ENCODE measurements at regions not wholly inside any gene's neighbourhood (a gene's known extent, or its start where the extent isn't known, plus 50 kb on each side); places are given as distances from the start of the nearest gene placed in this dataset.

- H3K4me3 Mint-ChIP-seq (ENCODE audit: low read depth): no peak overlapping the region
- DNase-seq (ENCODE audit: low spot score, unreplicated experiment): no peak
- peaks cover 39% of the 10 kb centered on the region for H3K27me3 Mint-ChIP-seq
- H3K27ac Mint-ChIP-seq: no peak overlapping the region
- H3K9me3 Mint-ChIP-seq (ENCODE audit: low read depth): no peaks in the 10 kb centered on the region
- no peaks in the 10 kb centered on the region for H3K4me1 Mint-ChIP-seq (ENCODE audit: low read depth)
- no peak for TF ChIP-seq CTCF (IDR thresholded peaks at IDR 0.05; ENCODE audit: unreplicated experiment)
- no peaks in the 10 kb centered on the region for H3K36me3 Mint-ChIP-seq (ENCODE audit: insufficient read depth)
Measured at GRCh38 chr4:151922306-151922705, 161.5 kb upstream of the GATB start.

- DNase-seq (ENCODE audit: low spot score, unreplicated experiment): no peak
- Mint-ChIP-seq H3K4me3 (ENCODE audit: low read depth) (no peak overlapping the region), H3K9me3 (ENCODE audit: low read depth) (no peaks in the 10 kb centered on the region), H3K27ac (no peak overlapping the region), H3K4me1 (ENCODE audit: low read depth) (no peaks in the 10 kb centered on the region), H3K27me3 (peaks cover 34% of the 10 kb centered on the region), H3K36me3 (ENCODE audit: insufficient read depth) (no peaks in the 10 kb centered on the region)
- TF ChIP-seq CTCF (IDR thresholded peaks at IDR 0.05; ENCODE audit: unreplicated experiment): no peak
Measured at GRCh38 chr4:151921811-151922210, 161.0 kb upstream of the GATB start.

- peaks cover 30% of the 10 kb centered on the region for H3K27me3 Mint-ChIP-seq
- TF ChIP-seq CTCF (IDR thresholded peaks at IDR 0.05; ENCODE audit: unreplicated experiment): no peak
- H3K4me1 Mint-ChIP-seq (ENCODE audit: low read depth): no peaks in the 10 kb centered on the region
- H3K36me3 Mint-ChIP-seq (ENCODE audit: insufficient read depth): no peaks in the 10 kb centered on the region
- no peak for DNase-seq (ENCODE audit: low spot score, unreplicated experiment)
- H3K4me3 Mint-ChIP-seq (ENCODE audit: low read depth): no peak overlapping the region
- no peak overlapping the region for H3K27ac Mint-ChIP-seq
- H3K9me3 Mint-ChIP-seq (ENCODE audit: low read depth): no peaks in the 10 kb centered on the region
Measured at GRCh38 chr4:151921386-151921785, 160.6 kb upstream of the GATB start.

GRCh38 chr4:151917145-151917734 lies 156.4 kb upstream of the GATB start:
- Mint-ChIP-seq H3K36me3 (ENCODE audit: insufficient read depth) (no peaks in the 10 kb centered on the region), H3K27me3 (peaks cover 11% of the 10 kb centered on the region), H3K9me3 (ENCODE audit: low read depth) (peaks cover 8% of the 10 kb centered on the region), H3K4me1 (ENCODE audit: low read depth) (no peaks in the 10 kb centered on the region), H3K4me3 (ENCODE audit: low read depth) (no peak overlapping the region), H3K27ac (no peak overlapping the region)
- DNase-seq (ENCODE audit: low spot score, unreplicated experiment): no peak
- no peak for TF ChIP-seq CTCF (IDR thresholded peaks at IDR 0.05; ENCODE audit: unreplicated experiment)

GRCh38 chr4:151912632-151913031 lies 151.8 kb upstream of the GATB start:
- Mint-ChIP-seq H3K9me3 (ENCODE audit: low read depth) (peaks cover 8% of the 10 kb centered on the region), H3K4me3 (ENCODE audit: low read depth) (no peak overlapping the region), H3K27me3 (peaks cover 13% of the 10 kb centered on the region), H3K4me1 (ENCODE audit: low read depth) (peaks cover 1% of the 10 kb centered on the region), H3K27ac (no peak overlapping the region), H3K36me3 (ENCODE audit: insufficient read depth) (no peaks in the 10 kb centered on the region)
- TF ChIP-seq CTCF (IDR thresholded peaks at IDR 0.05; ENCODE audit: unreplicated experiment): no peak
- no peak for DNase-seq (ENCODE audit: low spot score, unreplicated experiment)

Data from progenitor cell of endocrine pancreas (in vitro differentiated cells).